ENCODE measurements at regions not wholly inside any gene's neighbourhood (a gene's known extent, or its start where the extent isn't known, plus 50 kb on each side); places are given as distances from the start of the nearest gene placed in this dataset.

DNA sequence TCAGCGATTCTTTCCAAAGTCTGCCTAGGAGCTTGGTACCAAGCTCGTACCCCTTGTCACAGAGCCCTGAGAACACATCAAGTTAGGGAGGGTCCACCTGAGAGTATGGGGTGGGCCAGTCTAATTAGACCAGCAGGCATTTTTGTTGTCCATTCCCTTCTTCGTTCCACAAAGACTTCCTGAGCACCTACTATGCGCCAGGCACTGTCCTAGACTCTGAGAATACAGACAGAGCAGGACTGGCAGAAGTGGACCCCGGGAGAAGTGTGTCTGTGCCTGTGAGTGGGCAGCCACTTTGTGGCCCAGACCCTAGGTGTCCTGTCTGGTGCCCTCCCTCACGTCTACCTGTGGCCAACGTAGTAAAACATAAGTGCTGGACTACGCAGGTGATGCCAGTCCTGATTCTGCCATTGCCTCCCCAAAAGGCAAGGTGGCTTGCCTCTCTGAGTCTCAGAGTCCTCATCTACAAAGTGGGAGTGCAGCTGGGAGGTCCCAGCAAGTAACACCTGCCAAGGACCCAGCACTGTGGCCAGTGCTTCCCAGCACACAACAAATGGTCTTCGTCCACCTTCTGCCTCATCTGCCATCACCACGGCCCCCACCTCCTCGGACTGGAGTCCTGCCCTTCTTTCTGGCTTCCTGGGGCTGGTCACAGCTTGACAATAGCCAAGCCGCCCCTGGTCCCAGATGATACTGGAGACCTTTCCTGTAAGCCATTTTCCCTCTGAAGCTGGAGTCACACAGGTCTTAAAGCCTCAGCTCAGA, 54.3 kb upstream of the DUSP5 start:
- no peak for DNase-seq (ENCODE audit: low read depth, low spot score)
- no peak overlapping the region for H3K9ac ChIP-seq (ENCODE audit: control insufficient read depth, insufficient read depth, low read length)
- peaks cover 7% of the 10 kb centered on the region for H3K4me1 ChIP-seq (ENCODE audit: control insufficient read depth, insufficient read depth, low read length)
- no peaks in the 10 kb centered on the region for H3K79me2 ChIP-seq (ENCODE audit: control insufficient read depth, insufficient read depth, low read length)
- H4K20me1 ChIP-seq (ENCODE audit: control insufficient read depth, insufficient read depth), result no peaks in the 10 kb centered on the region
- 83% methylated on average over 12 of the region's 12 CpGs for WGBS (ENCODE audit: insufficient coverage, insufficient replicate concordance, low lambda C conversion rate, missing lambda C conversion rate)
- no peak for TF ChIP-seq SRF (IDR thresholded peaks at IDR 0.05; ENCODE audit: low read depth in 2 of 2, low read length in 2 of 2)
- H3K27ac ChIP-seq (ENCODE audit: control insufficient read depth, insufficient read depth), result no peak overlapping the region
- ChIA-PET SMC1A (ENCODE audit: uncharacterized antibody, unreplicated experiment) (interaction anchor here (0.9 to 3.3 kb wide), 6 partner anchors 27 to 103 kb away, joined by 3 to 14 read pairs (median 4); no protein-coding TSS in a partner anchor), RAD21 (ENCODE audit: unreplicated experiment) (interaction anchor here (1.4 kb wide), 1 partner anchor 31 kb away, joined by 3 read pairs; no protein-coding TSS in a partner anchor), POLR2A (interaction anchor here (1.5 kb wide), 1 partner anchor 12 kb away, joined by 5 read pairs; no protein-coding TSS in a partner anchor), CTCF (interaction anchor here (1.3 kb wide), 1 partner anchor 89 kb away, joined by 4 read pairs; no protein-coding TSS in a partner anchor)
- in situ Hi-C loops (cut with MboI), result no loop called here
- H3K36me3 ChIP-seq (ENCODE audit: control insufficient read depth in 2 of 2, insufficient read depth in 2 of 2, low read length in 1 of 2), result no peaks in the 10 kb centered on the region
- intact Hi-C loops (cut with micrococcal nuclease; ENCODE audit: unreplicated experiment), result no loop called here
- no peak for FAIRE-seq
- no peaks in the 10 kb centered on the region; a peak in 1 of 4 replicates for H3K27me3 ChIP-seq (replicated peaks in 1 of 2; ENCODE audit: control insufficient read depth in 2 of 2, insufficient read depth in 2 of 2, low read length in 1 of 2)
- H2AFZ ChIP-seq (ENCODE audit: control insufficient read depth, low read depth, low read length), result no peak overlapping the region
- BruUV-seq (replicated peaks), result no TSS peak
- no peaks in the 10 kb centered on the region; the same call in 2 of the 3 replicates for H3K9me3 ChIP-seq (replicated peaks; ENCODE audit: control insufficient read depth, insufficient read depth, low read length)
- H3K4me3 ChIP-seq, result no peak overlapping the region
- no peak for ATAC-seq
- no peak overlapping the region for H3K4me2 ChIP-seq (ENCODE audit: control insufficient read depth, insufficient read depth)

DNA sequence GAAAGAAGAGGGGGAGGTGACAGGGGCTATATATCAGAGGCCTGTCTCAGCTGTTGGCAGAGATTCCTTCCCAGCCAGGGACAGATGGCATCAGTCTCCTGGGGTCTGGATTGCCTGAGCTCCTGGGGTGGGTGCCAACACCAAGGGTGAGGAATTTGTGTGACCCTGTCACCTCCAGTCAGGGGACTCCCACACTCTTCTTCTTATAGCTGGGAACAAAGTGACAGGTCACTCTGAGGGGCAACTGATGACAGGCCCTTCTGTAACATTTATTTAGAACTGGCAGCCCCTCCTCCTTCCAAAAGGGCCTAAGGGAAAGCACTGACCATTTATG, 53.7 kb upstream of the DUSP5 start:
- Histone ChIP-seq H3K9me3 (replicated peaks; ENCODE audit: control insufficient read depth, insufficient read depth, low read length) (no peaks in the 10 kb centered on the region; the same call in 2 of the 3 replicates), H2AFZ (ENCODE audit: control insufficient read depth, low read depth, low read length) (no peak overlapping the region), H3K27ac (ENCODE audit: control insufficient read depth, insufficient read depth) (no peak overlapping the region), H3K4me1 (ENCODE audit: control insufficient read depth, insufficient read depth, low read length) (peaks cover 9% of the 10 kb centered on the region), H4K20me1 (ENCODE audit: control insufficient read depth, insufficient read depth) (no peaks in the 10 kb centered on the region), H3K27me3 (replicated peaks in 1 of 2; ENCODE audit: control insufficient read depth in 2 of 2, insufficient read depth in 2 of 2, low read length in 1 of 2) (no peaks in the 10 kb centered on the region; a peak in 1 of 4 replicates), H3K4me3 (no peak overlapping the region), H3K4me2 (ENCODE audit: control insufficient read depth, insufficient read depth) (no peak overlapping the region), H3K36me3 (ENCODE audit: control insufficient read depth in 2 of 2, insufficient read depth in 2 of 2, low read length in 1 of 2) (no peaks in the 10 kb centered on the region), H3K9ac (ENCODE audit: control insufficient read depth, insufficient read depth, low read length) (no peak overlapping the region), H3K79me2 (ENCODE audit: control insufficient read depth, insufficient read depth, low read length) (no peaks in the 10 kb centered on the region)
- DNase-seq (ENCODE audit: low read depth, low spot score) (no peak), FAIRE-seq (no peak), ATAC-seq (no peak)
- ChIA-PET CTCF (interaction anchor here (0.9 to 1.3 kb wide), 2 partner anchors 89 to 103 kb away, joined by 3 to 4 read pairs; no protein-coding TSS in a partner anchor), SMC1A (ENCODE audit: uncharacterized antibody, unreplicated experiment) (interaction anchor here (0.9 to 3.3 kb wide), 5 partner anchors 28 to 78 kb away, joined by 3 to 14 read pairs (median 4); no protein-coding TSS in a partner anchor), RAD21 (ENCODE audit: unreplicated experiment) (interaction anchor here (1.4 kb wide), 1 partner anchor 32 kb away, joined by 3 read pairs; no protein-coding TSS in a partner anchor), POLR2A (interaction anchor here (1.5 kb wide), 1 partner anchor 11 kb away, joined by 5 read pairs; no protein-coding TSS in a partner anchor)
- in situ Hi-C loops (cut with MboI), result no loop called here
- no TSS peak for BruUV-seq (replicated peaks)
- intact Hi-C loops (cut with micrococcal nuclease; ENCODE audit: unreplicated experiment), result no loop called here
- TF ChIP-seq, protein P1, sequence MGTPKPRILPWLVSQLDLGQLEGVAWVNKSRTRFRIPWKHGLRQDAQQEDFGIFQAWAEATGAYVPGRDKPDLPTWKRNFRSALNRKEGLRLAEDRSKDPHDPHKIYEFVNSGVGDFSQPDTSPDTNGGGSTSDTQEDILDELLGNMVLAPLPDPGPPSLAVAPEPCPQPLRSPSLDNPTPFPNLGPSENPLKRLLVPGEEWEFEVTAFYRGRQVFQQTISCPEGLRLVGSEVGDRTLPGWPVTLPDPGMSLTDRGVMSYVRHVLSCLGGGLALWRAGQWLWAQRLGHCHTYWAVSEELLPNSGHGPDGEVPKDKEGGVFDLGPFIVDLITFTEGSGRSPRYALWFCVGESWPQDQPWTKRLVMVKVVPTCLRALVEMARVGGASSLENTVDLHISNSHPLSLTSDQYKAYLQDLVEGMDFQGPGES (IDR thresholded peaks at IDR 0.05), result no peak
- TF ChIP-seq MTA3 (IDR thresholded peaks at IDR 0.05; ENCODE audit: borderline replicate concordance, low read length) (no peak), SMAD5 (IDR thresholded peaks at IDR 0.05; ENCODE audit: low read depth) (no peak), CHD4 (IDR thresholded peaks at IDR 0.05) (no peak), BACH1 (IDR thresholded peaks at IDR 0.05; ENCODE audit: borderline replicate concordance) (no peak)
